Fibroblast of lung (primary cell): ENCODE measurements at regions not wholly inside any gene's neighbourhood (a gene's known extent, or its start where the extent isn't known, plus 50 kb on each side); places are given as distances from the start of the nearest gene placed in this dataset.

ENCODE experiments used
- EZH2 ChIP-seq: IDR thresholded peaks from 2 replicates; pipeline ENCODE4 v1.5.1; 2012; ENCODE audit warnings: low read length, control low read depth, mild to moderate bottlenecking; ENCODE audit errors: missing control alignments
- TF ChIP-seq, protein P1 (sequence below), 2 donors: IDR thresholded peaks in 1 of 2; conservative IDR thresholded peaks in 1 of 2; 1 replicate in 1 of 2; 2 replicates in 1 of 2; pipeline ENCODE4 v1.5.1; 2011 to 2012; ENCODE audit warnings: low read length in 2 of 2, control low read depth in 1 of 2, inconsistent platforms in 1 of 2, low read depth in 1 of 2, mild to moderate bottlenecking in 1 of 2

DNA sequence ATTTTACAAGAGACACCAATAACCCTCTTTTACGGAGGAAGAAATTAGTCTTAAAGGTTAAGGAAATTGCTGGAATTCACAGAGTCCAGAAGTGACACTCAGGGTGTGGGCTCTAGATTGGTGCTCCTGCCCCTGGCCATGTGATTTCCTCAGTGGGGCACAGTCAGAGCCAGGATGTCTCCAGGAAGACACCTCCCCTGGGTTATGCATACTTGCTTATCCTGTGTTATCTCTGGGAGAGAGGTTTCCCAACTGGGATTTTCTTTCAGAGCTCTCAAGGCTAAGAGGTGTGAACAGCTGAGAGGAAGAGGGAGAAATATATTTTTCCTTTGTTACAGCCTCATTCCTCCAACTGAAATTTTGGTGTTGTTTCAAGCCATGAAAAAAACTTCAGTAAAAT lies 125.6 kb upstream of the CELF4 start:
- TF ChIP-seq, protein P1, sequence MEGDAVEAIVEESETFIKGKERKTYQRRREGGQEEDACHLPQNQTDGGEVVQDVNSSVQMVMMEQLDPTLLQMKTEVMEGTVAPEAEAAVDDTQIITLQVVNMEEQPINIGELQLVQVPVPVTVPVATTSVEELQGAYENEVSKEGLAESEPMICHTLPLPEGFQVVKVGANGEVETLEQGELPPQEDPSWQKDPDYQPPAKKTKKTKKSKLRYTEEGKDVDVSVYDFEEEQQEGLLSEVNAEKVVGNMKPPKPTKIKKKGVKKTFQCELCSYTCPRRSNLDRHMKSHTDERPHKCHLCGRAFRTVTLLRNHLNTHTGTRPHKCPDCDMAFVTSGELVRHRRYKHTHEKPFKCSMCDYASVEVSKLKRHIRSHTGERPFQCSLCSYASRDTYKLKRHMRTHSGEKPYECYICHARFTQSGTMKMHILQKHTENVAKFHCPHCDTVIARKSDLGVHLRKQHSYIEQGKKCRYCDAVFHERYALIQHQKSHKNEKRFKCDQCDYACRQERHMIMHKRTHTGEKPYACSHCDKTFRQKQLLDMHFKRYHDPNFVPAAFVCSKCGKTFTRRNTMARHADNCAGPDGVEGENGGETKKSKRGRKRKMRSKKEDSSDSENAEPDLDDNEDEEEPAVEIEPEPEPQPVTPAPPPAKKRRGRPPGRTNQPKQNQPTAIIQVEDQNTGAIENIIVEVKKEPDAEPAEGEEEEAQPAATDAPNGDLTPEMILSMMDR (conservative IDR thresholded peaks at IDR 0.05 in 1 of 2, IDR thresholded peaks at IDR 0.05 in 1 of 2; ENCODE audit: low read depth in 1 of 2, low read length in 2 of 2) = no peak
- no peak for TF ChIP-seq EZH2
